ENCODE measurements at regions not wholly inside any gene's neighbourhood (a gene's known extent, or its start where the extent isn't known, plus 50 kb on each side); places are given as distances from the start of the nearest gene placed in this dataset.

DNA sequence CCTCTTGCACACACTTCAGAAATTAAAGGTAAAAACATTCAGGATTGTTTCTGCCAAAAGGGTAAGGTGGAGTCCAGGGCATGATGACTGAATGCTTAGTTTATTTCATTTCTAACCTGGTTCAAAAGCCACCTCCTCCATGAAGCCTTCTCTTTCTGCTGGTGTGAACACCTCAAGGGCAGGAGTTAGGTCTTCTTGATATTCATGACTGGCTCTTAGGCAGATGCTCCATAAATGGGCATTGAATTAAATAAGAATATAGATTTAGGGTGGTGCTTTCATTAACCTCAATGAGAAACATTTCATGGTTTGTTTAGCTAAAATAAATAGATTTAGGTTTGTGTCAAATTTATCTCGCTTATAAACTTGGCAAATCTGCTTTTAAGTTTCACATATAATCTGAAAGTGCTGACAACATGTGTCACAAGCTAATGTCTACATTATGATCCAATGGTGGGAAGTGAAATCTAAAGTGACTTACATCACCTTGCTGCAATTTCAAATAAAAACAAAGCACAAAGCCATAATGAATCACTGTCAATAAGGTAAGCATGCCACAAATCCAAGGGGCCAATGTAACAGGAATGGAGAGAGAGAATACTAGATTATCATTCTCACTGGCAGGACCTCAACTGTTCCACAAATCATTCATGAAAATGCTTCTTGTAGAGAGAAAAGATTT, 72.7 kb upstream of the GRIP1 start (continued):
- TF ChIP-seq, protein P1, sequence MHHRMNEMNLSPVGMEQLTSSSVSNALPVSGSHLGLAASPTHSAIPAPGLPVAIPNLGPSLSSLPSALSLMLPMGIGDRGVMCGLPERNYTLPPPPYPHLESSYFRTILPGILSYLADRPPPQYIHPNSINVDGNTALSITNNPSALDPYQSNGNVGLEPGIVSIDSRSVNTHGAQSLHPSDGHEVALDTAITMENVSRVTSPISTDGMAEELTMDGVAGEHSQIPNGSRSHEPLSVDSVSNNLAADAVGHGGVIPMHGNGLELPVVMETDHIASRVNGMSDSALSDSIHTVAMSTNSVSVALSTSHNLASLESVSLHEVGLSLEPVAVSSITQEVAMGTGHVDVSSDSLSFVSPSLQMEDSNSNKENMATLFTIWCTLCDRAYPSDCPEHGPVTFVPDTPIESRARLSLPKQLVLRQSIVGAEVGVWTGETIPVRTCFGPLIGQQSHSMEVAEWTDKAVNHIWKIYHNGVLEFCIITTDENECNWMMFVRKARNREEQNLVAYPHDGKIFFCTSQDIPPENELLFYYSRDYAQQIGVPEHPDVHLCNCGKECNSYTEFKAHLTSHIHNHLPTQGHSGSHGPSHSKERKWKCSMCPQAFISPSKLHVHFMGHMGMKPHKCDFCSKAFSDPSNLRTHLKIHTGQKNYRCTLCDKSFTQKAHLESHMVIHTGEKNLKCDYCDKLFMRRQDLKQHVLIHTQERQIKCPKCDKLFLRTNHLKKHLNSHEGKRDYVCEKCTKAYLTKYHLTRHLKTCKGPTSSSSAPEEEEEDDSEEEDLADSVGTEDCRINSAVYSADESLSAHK (tag by site-specific recombination; IDR thresholded peaks at IDR 0.05): 0 out of 2 replicates have a peak, but pooled peaks have one; percentile 20
- TF ChIP-seq, protein P2, sequence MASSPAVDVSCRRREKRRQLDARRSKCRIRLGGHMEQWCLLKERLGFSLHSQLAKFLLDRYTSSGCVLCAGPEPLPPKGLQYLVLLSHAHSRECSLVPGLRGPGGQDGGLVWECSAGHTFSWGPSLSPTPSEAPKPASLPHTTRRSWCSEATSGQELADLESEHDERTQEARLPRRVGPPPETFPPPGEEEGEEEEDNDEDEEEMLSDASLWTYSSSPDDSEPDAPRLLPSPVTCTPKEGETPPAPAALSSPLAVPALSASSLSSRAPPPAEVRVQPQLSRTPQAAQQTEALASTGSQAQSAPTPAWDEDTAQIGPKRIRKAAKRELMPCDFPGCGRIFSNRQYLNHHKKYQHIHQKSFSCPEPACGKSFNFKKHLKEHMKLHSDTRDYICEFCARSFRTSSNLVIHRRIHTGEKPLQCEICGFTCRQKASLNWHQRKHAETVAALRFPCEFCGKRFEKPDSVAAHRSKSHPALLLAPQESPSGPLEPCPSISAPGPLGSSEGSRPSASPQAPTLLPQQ (tag by site-specific recombination; IDR thresholded peaks at IDR 0.05): peak; percentile 71

DNA sequence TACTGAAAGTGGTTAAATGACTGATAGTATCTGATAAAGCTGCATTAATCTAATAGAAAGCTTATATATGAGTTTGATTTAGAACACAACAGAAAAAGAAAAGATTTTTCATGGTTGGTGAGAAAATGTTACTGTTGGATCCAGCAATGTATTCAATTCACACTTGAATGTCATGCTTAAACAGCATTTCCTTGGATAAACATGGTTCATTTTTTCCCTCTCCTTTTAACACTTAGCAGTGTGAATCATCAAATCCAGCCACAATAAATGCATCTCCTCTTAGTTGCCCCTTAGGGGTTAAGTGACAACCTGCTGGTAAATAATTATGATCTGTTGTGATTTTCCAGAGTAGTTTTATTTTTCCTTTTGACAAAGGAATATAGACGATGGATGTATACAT, 74.9 kb upstream of the GRIP1 start:
- H3K4me1 ChIP-seq (ENCODE audit: control insufficient read depth, insufficient read depth, low read length): peaks cover 33% of the 10 kb centered on the region
- TF ChIP-seq, protein P3, sequence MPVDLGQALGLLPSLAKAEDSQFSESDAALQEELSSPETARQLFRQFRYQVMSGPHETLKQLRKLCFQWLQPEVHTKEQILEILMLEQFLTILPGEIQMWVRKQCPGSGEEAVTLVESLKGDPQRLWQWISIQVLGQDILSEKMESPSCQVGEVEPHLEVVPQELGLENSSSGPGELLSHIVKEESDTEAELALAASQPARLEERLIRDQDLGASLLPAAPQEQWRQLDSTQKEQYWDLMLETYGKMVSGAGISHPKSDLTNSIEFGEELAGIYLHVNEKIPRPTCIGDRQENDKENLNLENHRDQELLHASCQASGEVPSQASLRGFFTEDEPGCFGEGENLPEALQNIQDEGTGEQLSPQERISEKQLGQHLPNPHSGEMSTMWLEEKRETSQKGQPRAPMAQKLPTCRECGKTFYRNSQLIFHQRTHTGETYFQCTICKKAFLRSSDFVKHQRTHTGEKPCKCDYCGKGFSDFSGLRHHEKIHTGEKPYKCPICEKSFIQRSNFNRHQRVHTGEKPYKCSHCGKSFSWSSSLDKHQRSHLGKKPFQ (tag by site-specific recombination; IDR thresholded peaks at IDR 0.05): peak; percentile 86
- TF ChIP-seq, protein P4, sequence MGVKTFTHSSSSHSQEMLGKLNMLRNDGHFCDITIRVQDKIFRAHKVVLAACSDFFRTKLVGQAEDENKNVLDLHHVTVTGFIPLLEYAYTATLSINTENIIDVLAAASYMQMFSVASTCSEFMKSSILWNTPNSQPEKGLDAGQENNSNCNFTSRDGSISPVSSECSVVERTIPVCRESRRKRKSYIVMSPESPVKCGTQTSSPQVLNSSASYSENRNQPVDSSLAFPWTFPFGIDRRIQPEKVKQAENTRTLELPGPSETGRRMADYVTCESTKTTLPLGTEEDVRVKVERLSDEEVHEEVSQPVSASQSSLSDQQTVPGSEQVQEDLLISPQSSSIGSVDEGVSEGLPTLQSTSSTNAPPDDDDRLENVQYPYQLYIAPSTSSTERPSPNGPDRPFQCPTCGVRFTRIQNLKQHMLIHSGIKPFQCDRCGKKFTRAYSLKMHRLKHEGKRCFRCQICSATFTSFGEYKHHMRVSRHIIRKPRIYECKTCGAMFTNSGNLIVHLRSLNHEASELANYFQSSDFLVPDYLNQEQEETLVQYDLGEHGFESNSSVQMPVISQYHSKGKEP (tag by site-specific recombination; IDR thresholded peaks at IDR 0.05): peak; percentile 69
- TF ChIP-seq, protein P5, sequence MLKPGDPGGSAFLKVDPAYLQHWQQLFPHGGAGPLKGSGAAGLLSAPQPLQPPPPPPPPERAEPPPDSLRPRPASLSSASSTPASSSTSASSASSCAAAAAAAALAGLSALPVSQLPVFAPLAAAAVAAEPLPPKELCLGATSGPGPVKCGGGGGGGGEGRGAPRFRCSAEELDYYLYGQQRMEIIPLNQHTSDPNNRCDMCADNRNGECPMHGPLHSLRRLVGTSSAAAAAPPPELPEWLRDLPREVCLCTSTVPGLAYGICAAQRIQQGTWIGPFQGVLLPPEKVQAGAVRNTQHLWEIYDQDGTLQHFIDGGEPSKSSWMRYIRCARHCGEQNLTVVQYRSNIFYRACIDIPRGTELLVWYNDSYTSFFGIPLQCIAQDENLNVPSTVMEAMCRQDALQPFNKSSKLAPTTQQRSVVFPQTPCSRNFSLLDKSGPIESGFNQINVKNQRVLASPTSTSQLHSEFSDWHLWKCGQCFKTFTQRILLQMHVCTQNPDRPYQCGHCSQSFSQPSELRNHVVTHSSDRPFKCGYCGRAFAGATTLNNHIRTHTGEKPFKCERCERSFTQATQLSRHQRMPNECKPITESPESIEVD (tag by site-specific recombination; IDR thresholded peaks at IDR 0.05): peak; percentile 51; the same call in 1 of the 2 replicates
- no peak for TF ChIP-seq ZNF621 (tag by site-specific recombination; IDR thresholded peaks at IDR 0.05)
- TF ChIP-seq ZBTB17 (tag by site-specific recombination; IDR thresholded peaks at IDR 0.05): no peak
- 0 out of 2 replicates have a peak, but pooled peaks have one; percentile 4 for TF ChIP-seq ZNF654 (tag by site-specific recombination; IDR thresholded peaks at IDR 0.05; ENCODE audit: low read depth)
- no peak overlapping the region for H3K27ac ChIP-seq (ENCODE audit: extremely low read depth, low read depth, low read length)
- H3K36me3 ChIP-seq (ENCODE audit: control insufficient read depth in 2 of 2, insufficient read depth in 1 of 2, low read length in 2 of 2): no peaks in the 10 kb centered on the region
- H3K4me3 ChIP-seq (ENCODE audit: low read depth, low read length): no peak overlapping the region
- CTCF ChIA-PET: interaction anchor here (0.6 to 0.7 kb wide), 2 partner anchors 120 to 603 kb away, joined by 3 read pairs; no protein-coding TSS in a partner anchor
- POLR2A ChIA-PET: no interaction called here
- H3K9me3 ChIP-seq (ENCODE audit: control insufficient read depth, insufficient read depth, low read depth, low read length): no peaks in the 10 kb centered on the region

DNA sequence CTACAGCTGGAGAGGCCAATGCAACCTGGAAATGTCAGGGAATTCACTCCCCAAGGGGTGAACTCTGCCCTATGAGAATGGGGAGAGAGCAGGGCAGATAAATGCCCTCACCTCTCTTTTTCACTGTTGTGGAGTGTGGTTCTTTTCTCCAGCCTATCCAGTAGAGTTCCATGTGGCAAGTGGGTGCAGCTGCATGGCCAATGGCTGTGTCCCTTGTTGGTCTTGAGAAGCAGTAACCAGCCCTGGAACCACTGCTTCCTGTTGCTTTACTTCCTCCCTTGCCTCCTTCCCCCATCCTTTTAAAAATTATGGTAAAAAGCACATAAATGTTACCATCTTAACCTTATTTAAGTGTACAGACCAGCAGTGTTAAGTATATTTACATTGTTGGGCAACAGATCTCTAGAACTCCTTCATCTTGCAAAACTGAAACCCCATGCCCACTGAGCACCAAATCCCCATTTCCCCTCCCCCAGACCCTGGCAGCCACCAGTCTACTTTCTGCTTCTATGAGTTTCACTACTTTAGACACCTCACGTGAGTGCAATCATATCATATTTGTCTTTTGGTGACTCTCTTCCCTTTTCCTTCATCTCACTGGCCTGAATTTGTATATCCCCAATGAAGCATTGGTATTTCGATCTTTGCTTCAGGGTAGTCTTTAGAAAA, 77.0 kb upstream of the GRIP1 start:
- POLR2A ChIA-PET: no interaction called here
- H3K9me3 ChIP-seq (ENCODE audit: control insufficient read depth, insufficient read depth, low read depth, low read length): no peaks in the 10 kb centered on the region

More for the DNA sequence above, 77.0 kb upstream of the GRIP1 start:
- Histone ChIP-seq H3K4me3 (ENCODE audit: low read depth, low read length) (no peak overlapping the region), H3K4me1 (ENCODE audit: control insufficient read depth, insufficient read depth, low read length) (peaks cover 33% of the 10 kb centered on the region), H3K36me3 (ENCODE audit: control insufficient read depth in 2 of 2, insufficient read depth in 1 of 2, low read length in 2 of 2) (no peaks in the 10 kb centered on the region), H3K27ac (ENCODE audit: extremely low read depth, low read depth, low read length) (no peak overlapping the region)
- TF ChIP-seq ZEB2 (tag by site-specific recombination; IDR thresholded peaks at IDR 0.05) (no peak), HOXA7 (CRISPR knock-in tag; IDR thresholded peaks at IDR 0.05; ENCODE audit: borderline replicate concordance) (no peak), MYNN (tag by site-specific recombination; IDR thresholded peaks at IDR 0.05; ENCODE audit: borderline replicate concordance) (no peak), ZNF626 (tag by site-specific recombination; IDR thresholded peaks at IDR 0.05) (no peak), ZNF548 (tag by site-specific recombination; IDR thresholded peaks at IDR 0.05) (no peak), ZNF133 (tag by site-specific recombination; IDR thresholded peaks at IDR 0.05) (no peak), ZNF549 (tag by site-specific recombination; IDR thresholded peaks at IDR 0.05) (no peak), YY1 (tag by site-specific recombination; IDR thresholded peaks at IDR 0.05) (no peak)
- TF ChIP-seq, protein P6, sequence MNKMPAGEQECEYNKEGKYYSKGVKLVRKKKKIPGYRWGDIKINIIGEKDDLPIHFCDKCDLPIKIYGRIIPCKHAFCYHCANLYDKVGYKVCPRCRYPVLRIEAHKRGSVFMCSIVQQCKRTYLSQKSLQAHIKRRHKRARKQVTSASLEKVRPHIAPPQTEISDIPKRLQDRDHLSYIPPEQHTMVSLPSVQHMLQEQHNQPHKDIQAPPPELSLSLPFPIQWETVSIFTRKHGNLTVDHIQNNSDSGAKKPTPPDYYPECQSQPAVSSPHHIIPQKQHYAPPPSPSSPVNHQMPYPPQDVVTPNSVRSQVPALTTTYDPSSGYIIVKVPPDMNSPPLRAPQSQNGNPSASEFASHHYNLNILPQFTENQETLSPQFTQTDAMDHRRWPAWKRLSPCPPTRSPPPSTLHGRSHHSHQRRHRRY (tag by site-specific recombination; IDR thresholded peaks at IDR 0.05): no peak
- TF ChIP-seq, protein P7, sequence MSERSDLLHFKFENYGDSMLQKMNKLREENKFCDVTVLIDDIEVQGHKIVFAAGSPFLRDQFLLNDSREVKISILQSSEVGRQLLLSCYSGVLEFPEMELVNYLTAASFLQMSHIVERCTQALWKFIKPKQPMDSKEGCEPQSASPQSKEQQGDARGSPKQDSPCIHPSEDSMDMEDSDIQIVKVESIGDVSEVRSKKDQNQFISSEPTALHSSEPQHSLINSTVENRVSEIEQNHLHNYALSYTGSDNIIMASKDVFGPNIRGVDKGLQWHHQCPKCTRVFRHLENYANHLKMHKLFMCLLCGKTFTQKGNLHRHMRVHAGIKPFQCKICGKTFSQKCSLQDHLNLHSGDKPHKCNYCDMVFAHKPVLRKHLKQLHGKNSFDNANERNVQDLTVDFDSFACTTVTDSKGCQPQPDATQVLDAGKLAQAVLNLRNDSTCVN (tag by site-specific recombination; optimal IDR thresholded peaks at IDR 0.05): no peak
- CTCF ChIA-PET: interaction anchor here (1.0 kb wide), 1 partner anchor 68 kb away, joined by 3 read pairs; no protein-coding TSS in a partner anchor
